SK-N-SH (cell line): ENCODE measurements at regions not wholly inside any gene's neighbourhood (a gene's known extent, or its start where the extent isn't known, plus 50 kb on each side); places are given as distances from the start of the nearest gene placed in this dataset.

Experiments
- CTCF ChIA-PET: fragments of 300-600, 350-600 bp; formaldehyde crosslinking; extraction: SDS; loops from one replicate; lab custom pipeline; 2021; lab: Yijun Ruan, JAX
- POLR2A ChIA-PET: fragments of 350-600 bp; sonication (Branson Sonifier 250); formaldehyde crosslinking; extraction: SDS; loops from one replicate; lab custom pipeline; 2020; ENCODE audit warnings: antibody characterized with exemption, inconsistent platforms; lab: Yijun Ruan, JAX
- DNase-seq: peaks from one replicate; pipeline ENCODE4 v3.0.0; 2012
- H2AFZ ChIP-seq: fragments of 200-600 bp; sonication (generic); 2 replicates; pipeline ENCODE4 v1.8.1; 2016; ENCODE audit warnings: antibody characterized with exemption, mild to moderate bottlenecking, low read depth
- H3F3A ChIP-seq: fragments of 200-600 bp; sonication (generic); replicated peaks from 2 replicates; pipeline ENCODE3; 2016; ENCODE audit warnings: antibody characterized with exemption, mild to moderate bottlenecking; ENCODE audit not compliant: insufficient read depth
- H3K27ac ChIP-seq, 2 experiments: fragments of 200-500 bp in 1 of 2; fragments of 200-600 bp in 1 of 2; sonication (Bioruptor generic) in 1 of 2; sonication (generic), shearing (Covaris generic) in 1 of 2; 2 replicates each; pipeline versions ENCODE4 v1.5.1 to v1.6.1; 2014 to 2016; ENCODE audit warnings: low read depth in 2 of 2, inconsistent platforms in 1 of 2, low read length in 1 of 2, mild to moderate bottlenecking in 1 of 2, mixed read lengths in 1 of 2
- H3K27me3 ChIP-seq: fragments of 200-600 bp; sonication (generic), shearing (Covaris generic); 2 replicates; pipeline ENCODE4 v1.6.1; 2016; ENCODE audit warnings: mixed run types; ENCODE audit not compliant: insufficient read depth
- H3K36me3 ChIP-seq, 2 experiments: fragments of 200-500 bp in 1 of 2; fragments of 200-600 bp in 1 of 2; sonication (Bioruptor generic) in 1 of 2; sonication (generic) in 1 of 2; replicated peaks in 1 of 2; 2 replicates each; pipeline versions ENCODE3 to v1.5.1; 2014 to 2016; ENCODE audit warnings: low read length in 1 of 2, mild to moderate bottlenecking in 1 of 2; ENCODE audit not compliant: insufficient read depth in 2 of 2, control insufficient read depth in 1 of 2
- H3K4me1 ChIP-seq, 2 experiments: fragments of 200-500 bp in 1 of 2; fragments of 200-600 bp in 1 of 2; sonication (Bioruptor generic) in 1 of 2; sonication (generic), shearing (Covaris generic) in 1 of 2; 2 replicates each; pipeline versions ENCODE4 v1.5.1 to v1.6.1; 2014 to 2016; ENCODE audit warnings: low read depth in 1 of 2, low read length in 1 of 2, mixed run types in 1 of 2; ENCODE audit not compliant: insufficient read depth in 2 of 2, control insufficient read depth in 1 of 2
- H3K4me2 ChIP-seq: fragments of 200-600 bp; sonication (generic), shearing (Covaris generic); 2 replicates; pipeline ENCODE4 v1.6.1; 2017; ENCODE audit warnings: mixed run types
- H3K4me3 ChIP-seq, 2 experiments: fragments of 200-500 bp in 1 of 2; fragments of 200-600 bp in 1 of 2; sonication (Bioruptor generic) in 1 of 2; sonication (generic), shearing (Covaris generic) in 1 of 2; 2 replicates each; pipeline versions ENCODE4 v1.5.1 to v1.8.1; 2014 to 2016; ENCODE audit warnings: low read depth in 2 of 2, inconsistent platforms in 1 of 2, low read length in 1 of 2, mild to moderate bottlenecking in 1 of 2, mixed read lengths in 1 of 2, moderate library complexity in 1 of 2
- H3K79me2 ChIP-seq: fragments of 200-600 bp; sonication (generic); 2 replicates; pipeline ENCODE4 v1.8.1; 2017; ENCODE audit warnings: mild to moderate bottlenecking; ENCODE audit not compliant: insufficient read depth
- H3K9ac ChIP-seq: fragments of 200-600 bp; sonication (generic); 2 replicates; pipeline ENCODE4 v1.6.1; 2017; ENCODE audit warnings: mixed run types
- H3K9me2 ChIP-seq: fragments of 200-600 bp; sonication (generic); 2 replicates; pipeline ENCODE4 v1.6.1; 2017; ENCODE audit warnings: mixed run types
- H3K9me3 ChIP-seq: fragments of 200-600 bp; sonication (generic); 2 replicates; pipeline ENCODE4 v1.6.1; 2017; ENCODE audit warnings: mixed run types, mild to moderate bottlenecking, moderate library complexity
- H4K20me1 ChIP-seq: fragments of 200-600 bp; sonication (generic); 2 replicates; pipeline ENCODE4 v1.6.1; 2017; ENCODE audit warnings: mild to moderate bottlenecking, mixed run types; ENCODE audit not compliant: insufficient read depth
- CHD2 ChIP-seq: fragments of 150-350 bp; IDR thresholded peaks from 2 replicates; pipeline ENCODE4 v1.6.1; 2018; ENCODE audit warnings: low read length; ENCODE audit not compliant: partially characterized antibody
- FOXJ3 ChIP-seq: sonication (generic); formaldehyde crosslinking; IDR thresholded peaks from 2 replicates; pipeline ENCODE4 v1.5.1; 2020; ENCODE audit warnings: mild to moderate bottlenecking, missing genetic modification reagents
- GABPA ChIP-seq: IDR thresholded peaks from 2 replicates; pipeline ENCODE4 v1.4.0; 2012; ENCODE audit warnings: low read depth, mild to moderate bottlenecking
- GATA2 ChIP-seq: sonication (generic); formaldehyde crosslinking; IDR thresholded peaks from 2 replicates; pipeline ENCODE4 v1.5.0; 2020; ENCODE audit warnings: mild to moderate bottlenecking, missing genetic modification reagents
- MAX ChIP-seq: IDR thresholded peaks from 2 replicates; pipeline ENCODE4 v1.4.0; 2012; ENCODE audit warnings: low read depth
- MEF2A ChIP-seq: IDR thresholded peaks from 2 replicates; pipeline ENCODE4 v1.4.0; 2012; ENCODE audit warnings: low read depth, borderline replicate concordance
- RAD21 ChIP-seq: IDR thresholded peaks from 2 replicates; pipeline ENCODE4 v1.6.1; 2012; ENCODE audit warnings: mild to moderate bottlenecking, low read length
- REST ChIP-seq: IDR thresholded peaks from 2 replicates; pipeline ENCODE4 v1.6.1; 2012; ENCODE audit warnings: mild to moderate bottlenecking, low read depth, low read length, moderate library complexity
- RFX5 ChIP-seq: IDR thresholded peaks from 2 replicates; pipeline ENCODE4 v1.6.1; 2012; ENCODE audit warnings: mild to moderate bottlenecking, improper control_type of control experiment, low read length
- SMC3 ChIP-seq: IDR thresholded peaks from 2 replicates; pipeline ENCODE4 v1.6.1; 2012; ENCODE audit warnings: low read depth, low read length, improper control_type of control experiment
- TAF1 ChIP-seq: IDR thresholded peaks from 2 replicates; pipeline ENCODE4 v1.6.1; 2012; ENCODE audit warnings: low read depth, mild to moderate bottlenecking, low read length, moderate library complexity, borderline replicate concordance
- TCF12 ChIP-seq: IDR thresholded peaks from 2 replicates; pipeline ENCODE4 v1.4.0; 2012
- YY1 ChIP-seq: IDR thresholded peaks from 2 replicates; pipeline ENCODE4 v1.4.0; 2012; ENCODE audit warnings: low read depth, mild to moderate bottlenecking
- WGBS: methylation state at CpG from one replicate; pipeline ENCODE4 v1.1.6; 2017; ENCODE audit warnings: low lambda C conversion rate; 5-methylcytosine and 5-hydroxymethylcytosine counted together

GRCh38 chr21:17964199-17964598, 145.0 kb upstream of the C21orf91 start:
- Histone ChIP-seq H3K27me3 (no peaks in the 10 kb centered on the region), H3K27ac (no peak overlapping the region), H4K20me1 (no peaks in the 10 kb centered on the region), H3K4me3 (no peak overlapping the region), H3K9ac (no peak overlapping the region), H3F3A (no peaks in the 10 kb centered on the region), H3K4me2 (no peak overlapping the region), H3K4me1 (no peaks in the 10 kb centered on the region), H3K79me2 (no peaks in the 10 kb centered on the region), H3K9me2 (no peaks in the 10 kb centered on the region), H2AFZ (no peak overlapping the region), H3K9me3 (no peaks in the 10 kb centered on the region), H3K36me3 (no peaks in the 10 kb centered on the region)
- 28% methylated on average over 5 of the region's 5 CpGs for WGBS
- ChIA-PET CTCF (no interaction called here), POLR2A (no interaction called here)
- no peak for TF ChIP-seq TAF1
- no peak for TF ChIP-seq GATA2 (CRISPR knock-in tag)
- no peak for DNase-seq

- POLR2A ChIA-PET: no interaction called here
- Histone ChIP-seq H3K9me3 (no peaks in the 10 kb centered on the region), H3K27me3 (no peaks in the 10 kb centered on the region), H3K9ac (no peak overlapping the region), H3K4me2 (no peak overlapping the region), H3F3A (no peaks in the 10 kb centered on the region), H2AFZ (no peak overlapping the region), H3K27ac (no peak overlapping the region), H4K20me1 (no peaks in the 10 kb centered on the region), H3K79me2 (no peaks in the 10 kb centered on the region), H3K4me1 (no peaks in the 10 kb centered on the region), H3K9me2 (no peaks in the 10 kb centered on the region), H3K36me3 (no peaks in the 10 kb centered on the region), H3K4me3 (no peak overlapping the region)
- CTCF ChIA-PET: interaction anchor here (2.7 kb wide), 1 partner anchor 25 kb away, joined by 18 read pairs; no protein-coding TSS in a partner anchor
- WGBS: 18% methylated on average over 2 of the region's 2 CpGs
- TF ChIP-seq CHD2 (no peak), TAF1 (no peak), REST (no peak), YY1 (no peak), RFX5 (no peak), SMC3 (no peak), TCF12 (no peak), RAD21 (no peak), GATA2 (CRISPR knock-in tag) (no peak), GABPA (no peak), FOXJ3 (CRISPR knock-in tag) (no peak), MAX (no peak), MEF2A (no peak)
- DNase-seq: no peak
Measured at GRCh38 chr21:17950591-17950990, 131.4 kb upstream of the C21orf91 start.
